Transverse colon (tissue), 4 donors: ENCODE measurements at regions not wholly inside any gene's neighbourhood (a gene's known extent, or its start where the extent isn't known, plus 50 kb on each side); places are given as distances from the start of the nearest gene placed in this dataset.

Experiments used
- DNase-seq: peaks from one replicate; pipeline ENCODE4 v3.0.0-alpha.2; 2019
- H3K27ac ChIP-seq, 4 donors: fragments of 200-600 bp; sonication (generic); 2 replicates each; pipeline ENCODE4 v1.5.1; 2016 to 2018; ENCODE audit warnings: inconsistent platforms in 4 of 4
- H3K27me3 ChIP-seq: fragments of 200-600 bp; sonication (generic); 2 replicates; pipeline ENCODE4 v1.5.1; 2017; ENCODE audit warnings: inconsistent platforms
- H3K36me3 ChIP-seq, 4 donors: fragments of 200-600 bp; sonication (generic); 2 replicates each; pipeline ENCODE4 v1.5.1; 2017 to 2019; ENCODE audit warnings: inconsistent platforms in 4 of 4
- H3K4me1 ChIP-seq, 4 donors: fragments of 200-600 bp; sonication (generic); 2 replicates each; pipeline ENCODE4 v1.5.1; 2017 to 2020; ENCODE audit warnings: inconsistent platforms in 4 of 4
- H3K4me3 ChIP-seq, 4 donors: fragments of 200-600 bp; sonication (generic); 1 replicate in 1 of 4; 2 replicates in 3 of 4; pipeline versions ENCODE4 v1.5.1 to v1.6.1; 2017 to 2019; ENCODE audit warnings: inconsistent platforms in 4 of 4
- H3K9me3 ChIP-seq, 2 donors: fragments of 200-600 bp; sonication (generic); 2 replicates each; pipeline ENCODE4 v1.5.1; 2017 to 2019; ENCODE audit warnings: inconsistent platforms in 2 of 2
- EP300 ChIP-seq: sonication (generic); formaldehyde crosslinking; IDR thresholded peaks from one replicate; pipeline ENCODE4 v1.6.1; 2017; ENCODE audit warnings: antibody characterized with exemption, low read depth
- POLR2A ChIP-seq: fragments of 450-650 bp; IDR thresholded peaks from one replicate; pipeline ENCODE4 v1.6.1; 2016; ENCODE audit warnings: antibody characterized with exemption, mild to moderate bottlenecking, moderate library complexity
- POLR2AphosphoS5 ChIP-seq, 3 donors: sonication (generic); formaldehyde crosslinking; IDR thresholded peaks; one replicate each; pipeline ENCODE4 v1.6.1; 2016; ENCODE audit warnings: antibody characterized with exemption in 3 of 3
- WGBS, 2 donors: methylation state at CpG; one replicate each; pipeline ENCODE4 v1.1.5; 2018; ENCODE audit warnings: low coverage in 1 of 2; 5-methylcytosine and 5-hydroxymethylcytosine counted together
- in situ Hi-C, 4 donors: fragments of 200-750 bp; cut with MboI; loops; one replicate each; pipeline versions ENCODE4 v1.15.0 to v1.15.1; 2017; ENCODE audit warnings: low sequenced_read_pairs in 3 of 4, low pct_ligation_motif_present in 1 of 4, low pct_unique_long_range_greater_than_20kb in 1 of 4
- intact Hi-C: fragments of 100-400 bp; cut with DNase I; formaldehyde crosslinking; loops from one replicate; pipeline ENCODE4 v1.15.1; 2023; ENCODE audit warnings: low total_unique reads
- TF ChIP-seq, protein P1 (sequence below), 5 experiments: fragments of 200-600 bp in 3 of 5; fragments of 450-650 bp in 2 of 5; sonication (generic) in 3 of 5; IDR thresholded peaks; 1 replicate in 2 of 5; 2 replicates in 3 of 5; pipeline ENCODE4 v1.5.1; 2016 to 2017; ENCODE audit warnings: antibody characterized with exemption in 5 of 5, inconsistent platforms in 3 of 5, mild to moderate bottlenecking in 2 of 5, moderate library complexity in 1 of 5

DNA sequence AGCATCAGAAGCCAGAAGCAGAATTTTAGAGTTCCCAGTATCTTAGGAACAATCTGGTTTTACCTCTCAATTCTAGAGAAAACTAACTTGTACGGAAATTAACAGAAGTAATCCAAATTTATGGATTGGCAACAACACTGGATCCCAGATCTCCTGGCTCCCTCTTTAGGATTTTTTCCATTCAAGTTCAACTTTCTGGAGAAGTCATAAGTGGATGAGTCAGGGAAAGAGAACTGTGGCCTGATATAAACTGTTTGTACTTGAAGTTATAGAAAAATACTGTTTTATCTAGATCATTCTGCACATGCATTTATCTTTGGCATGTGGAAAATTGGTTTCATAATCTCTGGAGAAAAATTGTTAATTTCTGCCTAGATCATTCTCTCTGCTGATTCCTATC, 380.4 kb downstream of the PCDH7 start:
- no peak for TF ChIP-seq EP300
- TF ChIP-seq POLR2A, result no peak
- TF ChIP-seq POLR2AphosphoS5 (IDR thresholded peaks at IDR 0.05), result no peak
- TF ChIP-seq, protein P1, sequence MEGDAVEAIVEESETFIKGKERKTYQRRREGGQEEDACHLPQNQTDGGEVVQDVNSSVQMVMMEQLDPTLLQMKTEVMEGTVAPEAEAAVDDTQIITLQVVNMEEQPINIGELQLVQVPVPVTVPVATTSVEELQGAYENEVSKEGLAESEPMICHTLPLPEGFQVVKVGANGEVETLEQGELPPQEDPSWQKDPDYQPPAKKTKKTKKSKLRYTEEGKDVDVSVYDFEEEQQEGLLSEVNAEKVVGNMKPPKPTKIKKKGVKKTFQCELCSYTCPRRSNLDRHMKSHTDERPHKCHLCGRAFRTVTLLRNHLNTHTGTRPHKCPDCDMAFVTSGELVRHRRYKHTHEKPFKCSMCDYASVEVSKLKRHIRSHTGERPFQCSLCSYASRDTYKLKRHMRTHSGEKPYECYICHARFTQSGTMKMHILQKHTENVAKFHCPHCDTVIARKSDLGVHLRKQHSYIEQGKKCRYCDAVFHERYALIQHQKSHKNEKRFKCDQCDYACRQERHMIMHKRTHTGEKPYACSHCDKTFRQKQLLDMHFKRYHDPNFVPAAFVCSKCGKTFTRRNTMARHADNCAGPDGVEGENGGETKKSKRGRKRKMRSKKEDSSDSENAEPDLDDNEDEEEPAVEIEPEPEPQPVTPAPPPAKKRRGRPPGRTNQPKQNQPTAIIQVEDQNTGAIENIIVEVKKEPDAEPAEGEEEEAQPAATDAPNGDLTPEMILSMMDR (IDR thresholded peaks at IDR 0.05), result no peak
- in situ Hi-C loops (no loop called here), intact Hi-C loops (no loop called here)
- no peak for DNase-seq
- Histone ChIP-seq H3K9me3 (no peaks in the 10 kb centered on the region), H3K4me3 (no peak overlapping the region), H3K4me1 (peaks cover 0 to 5% (median 0%) of the 10 kb centered on the region in 4 donors), H3K27me3 (no peaks in the 10 kb centered on the region), H3K27ac (peak overlapping the region in 1 of 4 donors; percentile 15), H3K36me3 (no peaks in the 10 kb centered on the region)
- WGBS, 2 donors, result 55 to 77% methylated on average over 1 of the region's 1 CpG

- 60 to 74% methylated on average over 1 of the region's 1 CpG for WGBS, 2 donors
- Histone ChIP-seq H3K4me3 (no peak overlapping the region), H3K36me3 (no peaks in the 10 kb centered on the region), H3K9me3 (no peaks in the 10 kb centered on the region), H3K27ac (no peak overlapping the region), H3K4me1 (peaks cover 0 to 5% (median 0%) of the 10 kb centered on the region in 4 donors), H3K27me3 (no peaks in the 10 kb centered on the region)
- TF ChIP-seq POLR2A (no peak), POLR2AphosphoS5 (IDR thresholded peaks at IDR 0.05) (no peak)
- TF ChIP-seq, protein P1 (IDR thresholded peaks at IDR 0.05), result no peak
- in situ Hi-C loops, result no loop called here
- intact Hi-C loops, result no loop called here
- no peak for DNase-seq
Measured at GRCh38 chr4:31104043-31104442, 383.9 kb downstream of the PCDH7 start.

GRCh38 chr4:31104577-31104976, 384.4 kb downstream of the PCDH7 start:
- Histone ChIP-seq H3K27me3 (no peaks in the 10 kb centered on the region), H3K9me3 (no peaks in the 10 kb centered on the region), H3K27ac (no peak overlapping the region), H3K4me1 (peaks cover 0 to 5% (median 0%) of the 10 kb centered on the region in 4 donors), H3K4me3 (no peak overlapping the region), H3K36me3 (no peaks in the 10 kb centered on the region)
- intact Hi-C loops, result no loop called here
- 63 to 74% methylated on average over 2 to 3 of the region's 3 CpGs for WGBS, 2 donors
- in situ Hi-C loops, result no loop called here
- no peak for DNase-seq
- no peak for TF ChIP-seq POLR2A
- no peak for TF ChIP-seq POLR2AphosphoS5 (IDR thresholded peaks at IDR 0.05)
- no peak for TF ChIP-seq EP300
- TF ChIP-seq, protein P1 (IDR thresholded peaks at IDR 0.05), result no peak

GRCh38 chr4:31106419-31106818, 386.2 kb downstream of the PCDH7 start:
- Histone ChIP-seq H3K27ac (no peak overlapping the region), H3K9me3 (no peaks in the 10 kb centered on the region), H3K36me3 (no peaks in the 10 kb centered on the region), H3K4me3 (no peak overlapping the region), H3K27me3 (no peaks in the 10 kb centered on the region), H3K4me1 (no peaks in the 10 kb centered on the region)
- in situ Hi-C loops, result no loop called here
- intact Hi-C loops, result no loop called here
- TF ChIP-seq POLR2AphosphoS5 (IDR thresholded peaks at IDR 0.05) (no peak), POLR2A (no peak), EP300 (no peak)
- TF ChIP-seq, protein P1 (IDR thresholded peaks at IDR 0.05), result no peak
- DNase-seq, result no peak
- WGBS, 2 donors, result 83 to 95% methylated on average over 1 of the region's 1 CpG
